ENCODE measurements at regions not wholly inside any gene's neighbourhood (a gene's known extent, or its start where the extent isn't known, plus 50 kb on each side); places are given as distances from the start of the nearest gene placed in this dataset.

DNA sequence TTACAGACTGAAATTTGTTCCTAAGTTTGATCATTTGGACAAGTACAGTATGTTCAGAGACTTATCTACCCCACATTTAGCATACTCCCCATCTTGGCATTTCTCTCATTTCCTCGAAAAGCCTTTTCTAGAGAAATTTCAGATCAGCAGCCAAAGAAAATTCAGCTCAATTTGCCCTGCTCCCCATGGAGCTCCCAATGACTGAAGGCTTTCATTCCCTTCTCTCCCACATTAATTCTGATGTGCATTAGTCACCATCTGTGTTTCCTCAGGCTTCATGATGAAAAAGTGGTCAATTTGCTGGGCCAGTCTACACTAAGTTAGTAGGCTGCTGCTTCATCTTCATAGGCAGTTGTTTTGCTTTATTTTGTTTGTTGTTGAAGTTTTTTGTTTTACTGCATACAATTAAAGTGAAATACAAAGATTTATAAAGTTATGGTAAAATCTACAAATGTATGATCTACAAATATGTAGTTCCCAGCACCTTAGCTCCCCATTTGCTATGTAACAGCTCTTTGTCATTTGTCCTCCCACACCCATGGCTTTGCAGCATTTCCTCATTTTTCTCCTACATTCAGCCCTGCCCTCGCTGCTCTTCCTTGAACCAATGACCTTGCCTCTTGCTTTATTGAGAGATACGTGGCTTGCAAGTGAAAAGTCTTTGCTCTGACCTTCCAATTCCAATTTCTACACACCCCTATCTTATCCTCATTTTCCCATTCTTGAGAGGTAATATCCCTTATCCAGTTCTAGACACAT is 193.9 kb downstream of the ANAPC10 start:
- DNase-seq (ENCODE audit: low read depth): peak; percentile 15

DNA sequence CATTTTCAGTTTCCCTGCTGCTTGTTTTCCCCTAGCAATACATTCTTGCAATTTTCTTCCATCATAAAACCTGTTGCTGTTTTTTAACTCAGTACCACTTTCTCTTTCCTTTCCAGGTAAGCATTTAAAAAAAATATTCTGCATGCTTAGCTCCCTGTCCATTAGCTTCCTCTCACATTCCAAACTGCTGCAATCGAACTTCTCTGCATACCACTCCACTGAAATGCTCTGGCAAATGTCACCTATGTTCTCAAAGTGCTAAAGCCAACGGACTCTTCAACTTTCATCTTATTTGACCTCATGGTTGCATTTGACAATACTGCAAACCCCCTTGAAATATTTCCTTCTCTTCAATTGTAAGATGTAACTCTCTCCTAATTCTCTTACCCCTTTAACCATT is 192.7 kb downstream of the ANAPC10 start:
- no peak for DNase-seq (ENCODE audit: low read depth)

DNA sequence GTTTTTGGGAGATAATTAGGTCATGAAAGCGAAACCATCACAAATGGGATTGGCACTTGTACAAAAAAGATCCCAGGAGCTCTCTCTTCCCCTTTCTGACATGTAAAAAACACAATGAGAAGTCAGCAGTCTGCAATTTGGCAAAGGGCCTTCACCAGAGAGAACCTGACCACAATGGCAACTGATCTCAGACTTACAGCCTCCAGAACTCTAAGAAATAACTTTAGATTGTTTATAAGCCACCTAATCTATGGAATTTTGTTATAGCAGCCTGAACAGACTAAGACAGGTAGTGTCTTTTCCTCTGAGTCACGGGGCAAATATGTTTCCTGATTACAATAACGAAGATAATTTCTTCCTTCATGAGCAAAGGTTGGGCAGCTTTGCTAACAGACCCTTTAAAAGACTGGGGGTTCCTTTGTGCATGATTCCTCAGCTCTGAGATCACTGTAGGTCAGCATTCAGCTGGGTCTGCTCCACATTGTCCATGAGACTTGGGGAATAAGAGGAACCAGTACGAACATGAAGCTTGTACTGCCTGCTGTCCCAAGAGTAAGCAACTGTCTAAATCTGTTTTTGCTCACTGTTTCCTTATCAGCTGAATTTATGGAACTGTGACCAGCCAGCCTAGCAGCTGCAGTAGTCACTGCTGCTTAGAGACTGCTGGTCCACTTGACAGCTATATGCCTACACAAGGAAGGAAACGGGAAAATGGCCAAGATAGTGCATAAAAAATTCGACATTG is 191.6 kb downstream of the ANAPC10 start:
- DNase-seq (ENCODE audit: low read depth): peak; percentile 40

DNA sequence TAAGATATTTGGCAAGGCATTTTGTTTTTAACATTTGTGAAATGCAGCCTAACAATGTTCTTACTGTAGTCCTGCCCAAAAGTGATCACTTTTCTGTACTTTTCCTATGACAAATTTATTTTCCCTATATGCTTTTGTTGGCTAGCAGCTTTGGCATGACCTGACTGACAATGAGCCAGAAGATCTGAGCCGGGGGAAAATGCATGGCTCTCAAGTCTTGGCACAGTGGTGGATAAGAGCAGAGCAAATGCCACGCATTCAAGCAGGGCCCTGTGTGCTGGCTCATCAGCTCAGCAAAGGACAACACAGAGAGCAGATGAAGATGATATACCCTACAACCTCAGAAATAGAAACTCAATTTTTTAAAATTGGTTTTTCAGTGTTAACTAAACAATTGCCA is 187.3 kb downstream of the ANAPC10 start:
- DNase-seq (ENCODE audit: low read depth): no peak

Measured in non-pigmented ciliary epithelial cell (primary cell).